GM12874 (cell line): ENCODE measurements at regions not wholly inside any gene's neighbourhood (a gene's known extent, or its start where the extent isn't known, plus 50 kb on each side); places are given as distances from the start of the nearest gene placed in this dataset.

Source experiments
- TF ChIP-seq, protein P1 (sequence below): IDR thresholded peaks from 2 replicates; pipeline ENCODE4 v1.5.1; 2011; ENCODE audit warnings: low read depth, mild to moderate bottlenecking, control low read depth, low read length, moderate library complexity; ENCODE audit not compliant: insufficient read depth

DNA sequence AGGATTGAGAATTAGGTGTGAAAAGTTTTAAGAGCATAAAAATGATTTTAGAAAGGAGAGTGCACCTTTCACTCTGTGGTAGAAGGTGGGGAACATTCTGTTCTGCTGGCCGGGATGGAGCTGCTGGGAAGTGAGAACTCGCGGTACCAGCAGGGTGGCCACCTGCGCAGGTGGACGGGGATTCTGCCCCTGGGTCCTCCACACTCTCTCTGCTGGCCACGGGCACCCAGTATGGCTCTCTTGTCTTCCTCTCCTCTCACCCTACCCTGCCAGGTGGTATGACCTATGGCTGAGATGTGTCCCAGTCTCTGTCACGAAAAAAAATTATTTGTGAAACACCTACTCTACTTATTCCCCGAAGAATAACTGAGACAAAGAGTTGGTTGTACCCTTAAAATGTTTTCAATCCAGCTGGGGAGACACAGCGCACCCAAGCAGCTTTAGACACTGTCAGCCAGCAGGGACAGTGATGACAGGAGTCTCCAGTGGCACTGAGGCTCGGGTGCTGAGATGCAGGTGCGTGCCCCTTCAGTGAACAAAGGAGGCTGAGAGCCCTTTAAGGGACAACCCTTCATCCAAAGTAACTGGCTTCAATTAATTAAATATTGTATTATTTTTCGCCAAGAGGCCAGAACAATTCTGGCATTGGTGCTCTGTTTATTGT, 195.4 kb downstream of the TBXT start:
- TF ChIP-seq, protein P1, sequence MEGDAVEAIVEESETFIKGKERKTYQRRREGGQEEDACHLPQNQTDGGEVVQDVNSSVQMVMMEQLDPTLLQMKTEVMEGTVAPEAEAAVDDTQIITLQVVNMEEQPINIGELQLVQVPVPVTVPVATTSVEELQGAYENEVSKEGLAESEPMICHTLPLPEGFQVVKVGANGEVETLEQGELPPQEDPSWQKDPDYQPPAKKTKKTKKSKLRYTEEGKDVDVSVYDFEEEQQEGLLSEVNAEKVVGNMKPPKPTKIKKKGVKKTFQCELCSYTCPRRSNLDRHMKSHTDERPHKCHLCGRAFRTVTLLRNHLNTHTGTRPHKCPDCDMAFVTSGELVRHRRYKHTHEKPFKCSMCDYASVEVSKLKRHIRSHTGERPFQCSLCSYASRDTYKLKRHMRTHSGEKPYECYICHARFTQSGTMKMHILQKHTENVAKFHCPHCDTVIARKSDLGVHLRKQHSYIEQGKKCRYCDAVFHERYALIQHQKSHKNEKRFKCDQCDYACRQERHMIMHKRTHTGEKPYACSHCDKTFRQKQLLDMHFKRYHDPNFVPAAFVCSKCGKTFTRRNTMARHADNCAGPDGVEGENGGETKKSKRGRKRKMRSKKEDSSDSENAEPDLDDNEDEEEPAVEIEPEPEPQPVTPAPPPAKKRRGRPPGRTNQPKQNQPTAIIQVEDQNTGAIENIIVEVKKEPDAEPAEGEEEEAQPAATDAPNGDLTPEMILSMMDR: no peak

DNA sequence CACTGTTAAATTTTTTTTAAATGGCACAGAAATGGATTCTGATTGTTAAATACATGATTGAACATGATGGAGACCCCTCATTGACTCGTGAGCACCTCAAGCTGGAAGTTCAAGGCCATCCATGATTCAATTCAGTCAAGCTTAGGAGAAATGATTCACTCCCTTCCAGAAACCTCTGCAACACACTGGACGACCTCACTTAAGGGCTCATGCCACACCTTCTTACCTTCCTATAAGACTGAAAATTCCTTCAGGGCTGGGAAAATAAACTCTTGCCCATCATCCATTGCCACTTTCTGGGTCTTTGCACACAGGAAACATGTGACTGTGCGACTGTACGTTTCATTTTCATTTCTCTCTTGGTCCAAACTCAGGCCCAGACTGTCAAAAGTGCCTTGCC, 196.4 kb downstream of the TBXT start:
- TF ChIP-seq, protein P1: no peak

DNA sequence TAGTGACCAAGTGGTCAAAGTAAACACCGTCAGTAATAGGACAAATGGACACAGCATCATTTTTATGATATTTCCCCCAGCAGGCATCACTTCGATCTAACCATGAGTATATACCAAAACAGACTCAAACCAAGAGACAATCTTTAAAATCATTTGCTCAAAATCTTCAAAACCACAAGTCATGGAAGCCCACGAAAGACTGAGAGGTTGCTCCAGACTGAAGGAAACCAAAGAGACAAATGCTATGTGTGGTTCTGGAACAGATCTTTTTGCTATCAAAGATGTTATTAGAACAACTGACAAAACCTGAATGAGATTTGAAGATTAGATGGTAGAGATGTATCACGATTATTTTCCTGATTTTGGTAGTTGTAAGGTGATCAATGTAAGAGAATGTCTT, 197.7 kb downstream of the TBXT start:
- TF ChIP-seq, protein P1: no peak

DNA sequence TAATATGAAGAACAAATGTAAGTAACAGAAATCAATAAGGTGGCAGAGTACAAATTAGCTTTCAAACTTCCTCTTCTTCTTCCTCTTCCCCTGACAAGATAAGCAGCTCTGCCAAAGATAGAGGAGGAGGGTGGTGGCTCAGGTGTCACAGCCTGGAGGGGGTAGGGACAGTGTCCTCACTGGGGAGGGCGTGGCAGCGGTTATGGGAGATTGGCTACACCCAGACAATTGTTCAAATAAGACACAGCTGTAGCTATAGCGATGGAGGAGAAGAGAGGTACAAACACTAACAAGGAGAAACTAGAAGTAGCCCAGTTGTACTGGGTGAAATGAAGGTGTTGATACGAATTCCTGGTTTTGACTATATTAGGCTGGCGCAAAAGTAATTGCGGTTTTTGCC, 198.5 kb downstream of the TBXT start:
- TF ChIP-seq, protein P1: no peak

DNA sequence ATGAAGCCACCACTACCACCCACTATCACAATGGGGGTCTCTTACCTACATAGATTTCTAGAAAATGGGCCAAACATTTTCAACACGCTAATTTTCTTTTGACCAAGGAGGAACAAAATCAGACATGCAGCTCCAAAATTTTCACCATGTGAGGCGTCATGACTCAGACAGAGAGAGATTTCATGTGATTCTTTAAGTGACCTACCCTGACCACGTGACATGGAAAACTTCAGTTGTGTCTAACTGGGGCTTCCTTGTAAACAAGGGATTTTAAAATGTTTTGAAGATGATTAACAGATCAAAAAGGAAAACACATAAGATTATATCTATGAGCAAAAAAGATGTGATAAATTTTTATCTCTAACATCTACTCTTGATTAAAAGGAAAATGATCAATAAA, 199.2 kb downstream of the TBXT start:
- TF ChIP-seq, protein P1: no peak

DNA sequence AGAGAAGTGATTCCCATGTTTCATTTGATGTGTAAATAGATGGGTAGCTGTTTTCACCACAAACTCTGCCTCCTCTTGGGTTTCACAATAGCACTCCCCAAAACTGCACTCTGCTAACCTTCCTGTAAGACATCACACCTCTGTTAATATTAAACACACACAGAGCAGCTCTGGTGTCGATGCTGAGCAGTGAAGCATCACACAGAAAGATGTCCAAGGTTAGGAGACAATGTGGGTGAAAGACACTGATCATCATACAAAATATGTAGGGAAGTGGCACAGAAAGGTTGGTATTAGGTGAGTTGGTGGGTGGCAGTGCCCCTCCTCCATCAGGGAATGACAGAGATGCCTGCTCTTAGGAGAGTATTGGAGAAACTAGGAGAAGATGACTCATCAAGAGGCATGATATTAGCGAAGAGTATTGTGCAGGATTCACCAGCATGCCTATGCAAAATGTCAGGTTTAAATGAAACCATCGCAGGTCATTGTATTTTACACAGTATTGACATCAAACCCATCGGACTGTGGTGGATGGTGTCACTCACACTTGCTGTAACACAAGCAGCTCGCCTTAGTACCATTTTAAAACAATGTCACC, 199.7 kb downstream of the TBXT start:
- TF ChIP-seq, protein P1: no peak

DNA sequence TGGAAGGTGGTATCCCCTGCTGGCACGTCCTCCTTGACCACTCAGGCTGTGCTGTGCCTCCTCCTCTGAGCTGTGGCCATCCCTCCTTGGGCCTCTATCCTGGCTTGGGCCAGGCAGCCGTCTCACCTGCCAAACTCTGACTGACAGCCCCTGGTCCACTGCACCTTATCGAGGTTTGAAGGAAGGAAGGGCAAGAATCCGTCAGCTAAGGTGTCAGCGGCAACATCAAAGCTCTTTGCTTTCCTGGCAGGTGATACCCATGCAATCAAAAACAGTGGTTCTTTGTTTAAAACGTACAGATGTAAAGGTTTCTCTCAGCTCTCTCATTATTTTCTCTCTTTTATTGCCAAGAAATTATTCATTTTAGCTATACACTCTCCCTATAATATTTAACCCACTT, 203.9 kb downstream of the TBXT start:
- TF ChIP-seq, protein P1: no peak
